ENCODE measurements at regions not wholly inside any gene's neighbourhood (a gene's known extent, or its start where the extent isn't known, plus 50 kb on each side); places are given as distances from the start of the nearest gene placed in this dataset.

DNA sequence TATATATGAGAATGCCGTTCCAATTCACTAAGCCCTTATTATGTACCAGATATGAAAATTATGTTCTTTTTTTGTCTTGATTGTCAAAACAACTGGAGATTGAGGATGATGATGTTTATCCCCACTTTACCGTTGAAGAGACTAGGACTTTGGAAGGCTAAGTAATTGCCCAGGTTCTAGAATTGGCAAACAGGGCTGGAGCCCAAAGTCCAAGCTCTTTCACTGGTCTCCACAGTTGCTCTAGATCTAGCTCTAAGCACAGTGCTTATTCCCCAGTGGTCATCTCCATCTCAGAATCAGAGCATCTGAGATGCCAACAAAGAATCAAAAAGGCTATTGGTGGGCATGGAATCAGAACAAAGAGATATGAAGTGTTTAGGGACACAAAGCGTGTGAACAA, 215.3 kb upstream of the FOXA2 start:
- Histone ChIP-seq H3K9me3 (ENCODE audit: control insufficient read depth, insufficient read depth, low read length) (no peaks in the 10 kb centered on the region), H4K5ac (ENCODE audit: low read depth, low read length) (no peak overlapping the region), H2AFZ (replicated peaks; ENCODE audit: low read length, poor library complexity) (no peak overlapping the region), H3K79me1 (ENCODE audit: low read depth in 1 of 2, low read length in 2 of 2) (no peaks in the 10 kb centered on the region), H3K27me3 (ENCODE audit: control insufficient read depth, insufficient read depth, low read length) (peaks cover 18% of the 10 kb centered on the region), H2AK5ac (ENCODE audit: low read depth, low read length) (no peak overlapping the region), H2BK120ac (ENCODE audit: low read depth, low read length) (no peak overlapping the region), H3K4me1 (ENCODE audit: control insufficient read depth, insufficient read depth, low read length) (peaks cover 10% of the 10 kb centered on the region), H3K4me3 (ENCODE audit: insufficient read depth, low read depth, low read length) (no peak overlapping the region), H2BK15ac (ENCODE audit: low read depth, low read length) (no peak overlapping the region), H3K4me2 (ENCODE audit: low read depth, low read length) (no peak overlapping the region), H3K9me1 (ENCODE audit: insufficient read depth, low read length) (peaks cover 7% of the 10 kb centered on the region; the same call in 1 of the 2 replicates), H2BK20ac (ENCODE audit: low read depth, low read length) (no peak overlapping the region), H3K56ac (ENCODE audit: extremely low read depth, insufficient read depth, low read length) (no peak overlapping the region), H2BK5ac (ENCODE audit: low read depth, low read length, poor library complexity, severe bottlenecking) (no peak overlapping the region), H2AK9ac (replicated peaks; ENCODE audit: low read depth, low read length, poor library complexity) (no peak overlapping the region), H4K8ac (ENCODE audit: low read depth in 2 of 2, low read length in 2 of 2) (no peak overlapping the region), H3K9ac (ENCODE audit: low read depth, low read length) (no peak overlapping the region), H3K36me3 (ENCODE audit: control insufficient read depth, insufficient read depth, low read length) (no peaks in the 10 kb centered on the region), H4K20me1 (ENCODE audit: insufficient read depth, low read length) (no peaks in the 10 kb centered on the region), H3K27ac (ENCODE audit: insufficient read depth, low read length) (no peak overlapping the region), H3K23ac (ENCODE audit: low read depth, low read length) (no peak overlapping the region), H3K18ac (ENCODE audit: low read depth, low read length) (no peak overlapping the region), H4K91ac (ENCODE audit: insufficient read depth, low read depth, low read length) (no peak overlapping the region), H3K4ac (ENCODE audit: low read depth, low read length) (no peak overlapping the region), H3K14ac (replicated peaks; ENCODE audit: low read depth, low read length) (no peak overlapping the region)
- intact Hi-C loops (cut with micrococcal nuclease), result no loop called here
- in situ Hi-C loops (cut with MboI; ENCODE audit: low sequenced_read_pairs), result no loop called here
- WGBS, 2 experiments (ENCODE audit: extremely low coverage in 2 of 2, insufficient read length in 1 of 2), result no CpG with 5 or more reads among the region's 3 CpGs
- CTCF ChIA-PET, result interaction anchor here (1.2 kb wide), 1 partner anchor 541 kb away, joined by 3 read pairs; no protein-coding TSS in a partner anchor
- POLR2A ChIA-PET (ENCODE audit: unreplicated experiment), result no interaction called here
- dilution Hi-C loops (cut with HindIII; ENCODE audit: low sequenced_read_pairs, unreplicated experiment), result no loop called here
- ATAC-seq (ENCODE audit: low read depth) (no peak), DNase-seq (no peak)
- BruUV-seq (replicated peaks), result no TSS peak
- TF ChIP-seq BHLHE40 (IDR thresholded peaks at IDR 0.05; ENCODE audit: low read depth, low read length) (no peak), RCOR1 (IDR thresholded peaks at IDR 0.05; ENCODE audit: insufficient replicate concordance, low read length) (no peak), RFX5 (IDR thresholded peaks at IDR 0.05; ENCODE audit: low read depth, low read length) (no peak), MAZ (IDR thresholded peaks at IDR 0.05; ENCODE audit: borderline replicate concordance, low read depth, low read length) (no peak), FOS (IDR thresholded peaks at IDR 0.05; ENCODE audit: low read depth, low read length) (no peak), MXI1 (IDR thresholded peaks at IDR 0.05; ENCODE audit: borderline replicate concordance, low read depth, low read length) (no peak), NFE2L2 (IDR thresholded peaks at IDR 0.05; ENCODE audit: low read depth, low read length) (no peak), CEBPB (IDR thresholded peaks at IDR 0.05; ENCODE audit: low read depth, low read length) (no peak), MAFK (IDR thresholded peaks at IDR 0.05; ENCODE audit: low read depth, low read length) (no peak), SMC3 (IDR thresholded peaks at IDR 0.05; ENCODE audit: low read depth, low read length) (no peak), CHD1 (IDR thresholded peaks at IDR 0.05; ENCODE audit: low read depth, low read length) (no peak), RAD21 (IDR thresholded peaks at IDR 0.05; ENCODE audit: low read length) (no peak), POLR2A (IDR thresholded peaks at IDR 0.05; ENCODE audit: low read depth, low read length) (no peak)
- TF ChIP-seq, protein P1, sequence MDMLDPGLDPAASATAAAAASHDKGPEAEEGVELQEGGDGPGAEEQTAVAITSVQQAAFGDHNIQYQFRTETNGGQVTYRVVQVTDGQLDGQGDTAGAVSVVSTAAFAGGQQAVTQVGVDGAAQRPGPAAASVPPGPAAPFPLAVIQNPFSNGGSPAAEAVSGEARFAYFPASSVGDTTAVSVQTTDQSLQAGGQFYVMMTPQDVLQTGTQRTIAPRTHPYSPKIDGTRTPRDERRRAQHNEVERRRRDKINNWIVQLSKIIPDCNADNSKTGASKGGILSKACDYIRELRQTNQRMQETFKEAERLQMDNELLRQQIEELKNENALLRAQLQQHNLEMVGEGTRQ (IDR thresholded peaks at IDR 0.05; ENCODE audit: low read depth, low read length), result no peak
- TF ChIP-seq, protein P2, sequence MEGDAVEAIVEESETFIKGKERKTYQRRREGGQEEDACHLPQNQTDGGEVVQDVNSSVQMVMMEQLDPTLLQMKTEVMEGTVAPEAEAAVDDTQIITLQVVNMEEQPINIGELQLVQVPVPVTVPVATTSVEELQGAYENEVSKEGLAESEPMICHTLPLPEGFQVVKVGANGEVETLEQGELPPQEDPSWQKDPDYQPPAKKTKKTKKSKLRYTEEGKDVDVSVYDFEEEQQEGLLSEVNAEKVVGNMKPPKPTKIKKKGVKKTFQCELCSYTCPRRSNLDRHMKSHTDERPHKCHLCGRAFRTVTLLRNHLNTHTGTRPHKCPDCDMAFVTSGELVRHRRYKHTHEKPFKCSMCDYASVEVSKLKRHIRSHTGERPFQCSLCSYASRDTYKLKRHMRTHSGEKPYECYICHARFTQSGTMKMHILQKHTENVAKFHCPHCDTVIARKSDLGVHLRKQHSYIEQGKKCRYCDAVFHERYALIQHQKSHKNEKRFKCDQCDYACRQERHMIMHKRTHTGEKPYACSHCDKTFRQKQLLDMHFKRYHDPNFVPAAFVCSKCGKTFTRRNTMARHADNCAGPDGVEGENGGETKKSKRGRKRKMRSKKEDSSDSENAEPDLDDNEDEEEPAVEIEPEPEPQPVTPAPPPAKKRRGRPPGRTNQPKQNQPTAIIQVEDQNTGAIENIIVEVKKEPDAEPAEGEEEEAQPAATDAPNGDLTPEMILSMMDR (conservative IDR thresholded peaks at IDR 0.05; ENCODE audit: low read depth, low read length), result no peak
- TF ChIP-seq, protein P3, sequence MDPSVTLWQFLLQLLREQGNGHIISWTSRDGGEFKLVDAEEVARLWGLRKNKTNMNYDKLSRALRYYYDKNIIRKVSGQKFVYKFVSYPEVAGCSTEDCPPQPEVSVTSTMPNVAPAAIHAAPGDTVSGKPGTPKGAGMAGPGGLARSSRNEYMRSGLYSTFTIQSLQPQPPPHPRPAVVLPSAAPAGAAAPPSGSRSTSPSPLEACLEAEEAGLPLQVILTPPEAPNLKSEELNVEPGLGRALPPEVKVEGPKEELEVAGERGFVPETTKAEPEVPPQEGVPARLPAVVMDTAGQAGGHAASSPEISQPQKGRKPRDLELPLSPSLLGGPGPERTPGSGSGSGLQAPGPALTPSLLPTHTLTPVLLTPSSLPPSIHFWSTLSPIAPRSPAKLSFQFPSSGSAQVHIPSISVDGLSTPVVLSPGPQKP (IDR thresholded peaks at IDR 0.05; ENCODE audit: borderline replicate concordance, low read depth, low read length), result no peak
